ENCODE measurements at regions not wholly inside any gene's neighbourhood (a gene's known extent, or its start where the extent isn't known, plus 50 kb on each side); places are given as distances from the start of the nearest gene placed in this dataset.

GRCh38 chr6:164283574-164283973 lies 869.1 kb downstream of the QKI start:
- no peak for ATAC-seq
- CTCF ChIA-PET = no interaction called here
- Histone ChIP-seq H3K36me3 (ENCODE audit: control insufficient read depth in 2 of 3, insufficient read depth in 3 of 3, low read length in 3 of 3) (no peaks in the 10 kb centered on the region), H3K27me3 (ENCODE audit: control insufficient read depth in 2 of 2, insufficient read depth in 2 of 2, low read length in 2 of 2) (no peaks in the 10 kb centered on the region), H3K4me1 (ENCODE audit: control insufficient read depth in 2 of 2, insufficient read depth in 2 of 2, low read length in 2 of 2) (no peaks in the 10 kb centered on the region), H3K27ac (ENCODE audit: low read depth, low read length) (no peak overlapping the region), H3K9me3 (ENCODE audit: control insufficient read depth in 2 of 3, low read length in 3 of 3) (no peaks in the 10 kb centered on the region), H3K4me3 (ENCODE audit: low read length) (no peak overlapping the region)
- POLR2A ChIA-PET = no interaction called here
- intact Hi-C loops (cut with micrococcal nuclease) = no loop called here
- H3K27me3 Mint-ChIP-seq = peaks cover 0 to 9% (median 0%) of the 10 kb centered on the region in 5 donors
- H3K27ac Mint-ChIP-seq = no peak overlapping the region
- DNase-seq = no peak
- no peak overlapping the region for H3K4me3 Mint-ChIP-seq
- peaks cover 0 to 11% (median 2%) of the 10 kb centered on the region in 11 donors for H3K9me3 Mint-ChIP-seq
- no peaks in the 10 kb centered on the region for H3K36me3 Mint-ChIP-seq
- H3K4me1 Mint-ChIP-seq = no peaks in the 10 kb centered on the region

GRCh38 chr6:164276211-164276610 lies 861.7 kb downstream of the QKI start:
- no peaks in the 10 kb centered on the region for H3K27me3 Mint-ChIP-seq
- no peaks in the 10 kb centered on the region for H3K4me1 Mint-ChIP-seq
- no peaks in the 10 kb centered on the region for H3K4me1 ChIP-seq (ENCODE audit: control insufficient read depth in 2 of 2, insufficient read depth in 2 of 2, low read length in 2 of 2)
- H3K9me3 Mint-ChIP-seq = peaks cover 4 to 15% (median 8%) of the 10 kb centered on the region in 11 donors
- no peaks in the 10 kb centered on the region for H3K9me3 ChIP-seq (ENCODE audit: control insufficient read depth in 2 of 3, low read length in 3 of 3)
- intact Hi-C loops (cut with micrococcal nuclease) = no loop called here
- CTCF ChIA-PET = no interaction called here
- no peaks in the 10 kb centered on the region for H3K36me3 Mint-ChIP-seq
- H3K27ac Mint-ChIP-seq = no peak overlapping the region
- H3K27me3 ChIP-seq (ENCODE audit: control insufficient read depth in 2 of 2, insufficient read depth in 2 of 2, low read length in 2 of 2) = no peaks in the 10 kb centered on the region
- POLR2A ChIA-PET = no interaction called here
- H3K27ac ChIP-seq (ENCODE audit: low read depth, low read length) = no peak overlapping the region
- no peak overlapping the region for H3K4me3 ChIP-seq (ENCODE audit: low read length)
- no peaks in the 10 kb centered on the region for H3K36me3 ChIP-seq (ENCODE audit: control insufficient read depth in 2 of 3, insufficient read depth in 3 of 3, low read length in 3 of 3)
- DNase-seq (no peak), ATAC-seq (no peak)
- no peak overlapping the region for H3K4me3 Mint-ChIP-seq

GRCh38 chr6:164275773-164276172 lies 861.3 kb downstream of the QKI start:
- ATAC-seq (no peak), DNase-seq (no peak)
- Mint-ChIP-seq H3K27me3 (no peaks in the 10 kb centered on the region), H3K27ac (no peak overlapping the region), H3K4me1 (no peaks in the 10 kb centered on the region), H3K4me3 (no peak overlapping the region), H3K9me3 (peaks cover 4 to 15% (median 9%) of the 10 kb centered on the region in 11 donors), H3K36me3 (no peaks in the 10 kb centered on the region)
- no peaks in the 10 kb centered on the region for H3K36me3 ChIP-seq (ENCODE audit: control insufficient read depth in 2 of 3, insufficient read depth in 3 of 3, low read length in 3 of 3)
- POLR2A ChIA-PET = no interaction called here
- H3K27me3 ChIP-seq (ENCODE audit: control insufficient read depth in 2 of 2, insufficient read depth in 2 of 2, low read length in 2 of 2) = no peaks in the 10 kb centered on the region
- intact Hi-C loops (cut with micrococcal nuclease) = no loop called here
- no peak overlapping the region for H3K27ac ChIP-seq (ENCODE audit: low read depth, low read length)
- H3K4me1 ChIP-seq (ENCODE audit: control insufficient read depth in 2 of 2, insufficient read depth in 2 of 2, low read length in 2 of 2) = no peaks in the 10 kb centered on the region
- H3K9me3 ChIP-seq (ENCODE audit: control insufficient read depth in 2 of 3, low read length in 3 of 3) = no peaks in the 10 kb centered on the region
- CTCF ChIA-PET = no interaction called here
- H3K4me3 ChIP-seq (ENCODE audit: low read length) = no peak overlapping the region

- DNase-seq (no peak), ATAC-seq (no peak)
- no peak overlapping the region for H3K27ac ChIP-seq (ENCODE audit: low read depth, low read length)
- no peaks in the 10 kb centered on the region for H3K36me3 ChIP-seq (ENCODE audit: control insufficient read depth in 2 of 3, insufficient read depth in 3 of 3, low read length in 3 of 3)
- intact Hi-C loops (cut with micrococcal nuclease) = no loop called here
- no peaks in the 10 kb centered on the region for H3K9me3 ChIP-seq (ENCODE audit: control insufficient read depth in 2 of 3, low read length in 3 of 3)
- no peaks in the 10 kb centered on the region for H3K27me3 Mint-ChIP-seq
- no peaks in the 10 kb centered on the region for H3K27me3 ChIP-seq (ENCODE audit: control insufficient read depth in 2 of 2, insufficient read depth in 2 of 2, low read length in 2 of 2)
- H3K4me1 Mint-ChIP-seq = no peaks in the 10 kb centered on the region
- no peaks in the 10 kb centered on the region for H3K4me1 ChIP-seq (ENCODE audit: control insufficient read depth in 2 of 2, insufficient read depth in 2 of 2, low read length in 2 of 2)
- H3K36me3 Mint-ChIP-seq = peaks cover 0 to 4% (median 0%) of the 10 kb centered on the region in 5 donors
- peaks cover 4 to 21% (median 9%) of the 10 kb centered on the region in 11 donors for H3K9me3 Mint-ChIP-seq
- POLR2A ChIA-PET = no interaction called here
- CTCF ChIA-PET = no interaction called here
- H3K4me3 Mint-ChIP-seq = no peak overlapping the region
- H3K27ac Mint-ChIP-seq = no peak overlapping the region
- no peak overlapping the region for H3K4me3 ChIP-seq (ENCODE audit: low read length)
These were observed 860.0 kb downstream of the QKI start for GRCh38 chr6:164274493-164274892.

GRCh38 chr6:164273491-164273890 lies 859.0 kb downstream of the QKI start:
- peaks cover 0 to 4% (median 0%) of the 10 kb centered on the region in 5 donors for H3K36me3 Mint-ChIP-seq
- DNase-seq (no peak), ATAC-seq (no peak)
- intact Hi-C loops (cut with micrococcal nuclease) = no loop called here
- no peaks in the 10 kb centered on the region for H3K4me1 Mint-ChIP-seq
- H3K4me3 ChIP-seq (ENCODE audit: low read length) = no peak overlapping the region
- H3K36me3 ChIP-seq (ENCODE audit: control insufficient read depth in 2 of 3, insufficient read depth in 3 of 3, low read length in 3 of 3) = no peaks in the 10 kb centered on the region
- no peak overlapping the region for H3K4me3 Mint-ChIP-seq
- H3K9me3 Mint-ChIP-seq = peaks cover 2 to 17% (median 9%) of the 10 kb centered on the region in 11 donors
- no peaks in the 10 kb centered on the region for H3K27me3 ChIP-seq (ENCODE audit: control insufficient read depth in 2 of 2, insufficient read depth in 2 of 2, low read length in 2 of 2)
- no peaks in the 10 kb centered on the region for H3K4me1 ChIP-seq (ENCODE audit: control insufficient read depth in 2 of 2, insufficient read depth in 2 of 2, low read length in 2 of 2)
- no peaks in the 10 kb centered on the region for H3K27me3 Mint-ChIP-seq
- H3K27ac ChIP-seq (ENCODE audit: low read depth, low read length) = no peak overlapping the region
- H3K27ac Mint-ChIP-seq = no peak overlapping the region
- ChIA-PET CTCF (no interaction called here), POLR2A (interaction anchor here (0.6 kb wide), 1 partner anchor 80 kb away, joined by 4 read pairs; no protein-coding TSS in a partner anchor)
- no peaks in the 10 kb centered on the region for H3K9me3 ChIP-seq (ENCODE audit: control insufficient read depth in 2 of 3, low read length in 3 of 3)

- intact Hi-C loops (cut with micrococcal nuclease) = no loop called here
- ATAC-seq (no peak), DNase-seq (no peak)
- Histone ChIP-seq H3K27ac (ENCODE audit: low read depth, low read length) (no peak overlapping the region), H3K4me1 (ENCODE audit: control insufficient read depth in 2 of 2, insufficient read depth in 2 of 2, low read length in 2 of 2) (no peaks in the 10 kb centered on the region), H3K4me3 (ENCODE audit: low read length) (no peak overlapping the region), H3K27me3 (ENCODE audit: control insufficient read depth in 2 of 2, insufficient read depth in 2 of 2, low read length in 2 of 2) (no peaks in the 10 kb centered on the region), H3K9me3 (ENCODE audit: control insufficient read depth in 2 of 3, low read length in 3 of 3) (no peaks in the 10 kb centered on the region), H3K36me3 (ENCODE audit: control insufficient read depth in 2 of 3, insufficient read depth in 3 of 3, low read length in 3 of 3) (no peaks in the 10 kb centered on the region)
- ChIA-PET CTCF (no interaction called here), POLR2A (no interaction called here)
- Mint-ChIP-seq H3K4me1 (no peaks in the 10 kb centered on the region), H3K36me3 (peaks cover 0 to 4% (median 0%) of the 10 kb centered on the region in 5 donors), H3K27ac (no peak overlapping the region), H3K4me3 (no peak overlapping the region), H3K27me3 (no peaks in the 10 kb centered on the region), H3K9me3 (peaks cover 0 to 7% (median 0%) of the 10 kb centered on the region in 11 donors)
These were observed 852.3 kb downstream of the QKI start for GRCh38 chr6:164266851-164267250.

- H3K27me3 Mint-ChIP-seq = no peaks in the 10 kb centered on the region
These were observed 847.8 kb downstream of the QKI start for GRCh38 chr6:164262348-164262747.

More at GRCh38 chr6:164262348-164262747, 847.8 kb downstream of the QKI start:
- ChIA-PET CTCF (no interaction called here), POLR2A (no interaction called here)
- no peak for ATAC-seq
- intact Hi-C loops (cut with micrococcal nuclease) = no loop called here
- DNase-seq = no peak
- Histone ChIP-seq H3K9me3 (ENCODE audit: control insufficient read depth in 2 of 3, low read length in 3 of 3) (no peaks in the 10 kb centered on the region), H3K36me3 (ENCODE audit: control insufficient read depth in 2 of 3, insufficient read depth in 3 of 3, low read length in 3 of 3) (no peaks in the 10 kb centered on the region), H3K27ac (ENCODE audit: low read depth, low read length) (no peak overlapping the region), H3K4me3 (ENCODE audit: low read length) (no peak overlapping the region), H3K4me1 (ENCODE audit: control insufficient read depth in 2 of 2, insufficient read depth in 2 of 2, low read length in 2 of 2) (no peaks in the 10 kb centered on the region), H3K27me3 (ENCODE audit: control insufficient read depth in 2 of 2, insufficient read depth in 2 of 2, low read length in 2 of 2) (no peaks in the 10 kb centered on the region)
- no peaks in the 10 kb centered on the region for H3K4me1 Mint-ChIP-seq
- H3K36me3 Mint-ChIP-seq = no peaks in the 10 kb centered on the region
- peaks cover 0 to 6% (median 0%) of the 10 kb centered on the region in 11 donors for H3K9me3 Mint-ChIP-seq
- H3K4me3 Mint-ChIP-seq = no peak overlapping the region
- H3K27ac Mint-ChIP-seq = no peak overlapping the region
